ENCODE measurements at regions not wholly inside any gene's neighbourhood (a gene's known extent, or its start where the extent isn't known, plus 50 kb on each side); places are given as distances from the start of the nearest gene placed in this dataset.

DNA sequence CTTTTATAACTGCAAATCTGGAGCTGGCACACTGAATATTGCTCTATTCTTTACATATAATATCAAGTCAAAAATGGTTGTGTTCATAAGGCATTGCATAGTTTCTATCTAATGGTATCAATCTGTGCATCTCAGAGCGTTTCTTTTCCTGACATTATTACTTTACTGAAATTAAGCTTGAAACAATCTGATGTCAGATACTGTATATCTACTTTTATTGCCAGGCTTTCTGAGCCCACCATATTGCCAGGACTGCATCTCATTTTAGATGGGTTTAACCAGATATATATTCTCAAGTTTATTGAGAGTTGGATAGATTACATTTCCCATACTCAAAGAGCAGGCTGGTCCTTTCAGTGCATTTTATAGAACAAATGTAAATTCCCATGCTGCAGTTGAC is 122.7 kb upstream of the MEIS2 start:
- whole genome bisulfite sequencing, 2 donors = 84 to 94% methylated on average over 1 of the region's 1 CpG
- no peak for DNase-seq
- intact Hi-C loops (cut with DNase I; ENCODE audit: low total_unique reads) = no loop called here

DNA sequence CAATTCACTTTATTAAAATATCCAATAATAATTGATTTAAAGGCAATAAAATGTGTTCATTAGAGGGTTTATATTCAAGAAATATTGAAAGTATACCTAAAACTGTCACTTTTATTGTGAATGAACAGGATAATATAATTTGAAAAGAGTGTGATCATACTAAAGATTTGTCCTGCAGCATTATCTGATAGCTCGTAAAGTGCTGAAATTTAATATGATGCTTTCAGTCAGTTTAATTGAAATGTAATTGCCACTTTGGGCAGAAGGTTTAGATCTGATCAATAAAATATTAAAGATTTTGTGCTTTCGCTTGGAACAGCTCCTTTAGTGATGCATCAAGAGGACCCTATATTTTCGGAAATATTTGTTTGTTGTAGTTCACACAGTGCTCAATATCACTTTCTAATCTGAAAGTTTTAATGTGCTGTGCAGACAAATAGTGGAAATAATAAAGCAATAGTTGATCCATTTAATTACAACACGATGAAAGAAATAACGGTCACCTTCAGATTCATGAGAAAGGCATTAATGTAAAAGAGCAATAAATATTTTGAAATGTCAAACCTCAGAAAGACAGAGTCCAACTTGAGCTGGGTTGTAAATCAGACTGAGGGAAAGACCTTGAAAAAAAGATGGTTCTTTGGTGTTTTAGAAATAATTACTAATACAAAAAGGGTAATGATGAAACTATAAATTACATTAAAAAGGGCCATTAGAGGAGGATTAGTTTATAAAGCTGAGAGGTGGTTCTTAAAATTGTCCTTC is 129.7 kb upstream of the MEIS2 start:
- TF ChIP-seq POLR2A (IDR thresholded peaks at IDR 0.05) = no peak
- TF ChIP-seq, protein P1, sequence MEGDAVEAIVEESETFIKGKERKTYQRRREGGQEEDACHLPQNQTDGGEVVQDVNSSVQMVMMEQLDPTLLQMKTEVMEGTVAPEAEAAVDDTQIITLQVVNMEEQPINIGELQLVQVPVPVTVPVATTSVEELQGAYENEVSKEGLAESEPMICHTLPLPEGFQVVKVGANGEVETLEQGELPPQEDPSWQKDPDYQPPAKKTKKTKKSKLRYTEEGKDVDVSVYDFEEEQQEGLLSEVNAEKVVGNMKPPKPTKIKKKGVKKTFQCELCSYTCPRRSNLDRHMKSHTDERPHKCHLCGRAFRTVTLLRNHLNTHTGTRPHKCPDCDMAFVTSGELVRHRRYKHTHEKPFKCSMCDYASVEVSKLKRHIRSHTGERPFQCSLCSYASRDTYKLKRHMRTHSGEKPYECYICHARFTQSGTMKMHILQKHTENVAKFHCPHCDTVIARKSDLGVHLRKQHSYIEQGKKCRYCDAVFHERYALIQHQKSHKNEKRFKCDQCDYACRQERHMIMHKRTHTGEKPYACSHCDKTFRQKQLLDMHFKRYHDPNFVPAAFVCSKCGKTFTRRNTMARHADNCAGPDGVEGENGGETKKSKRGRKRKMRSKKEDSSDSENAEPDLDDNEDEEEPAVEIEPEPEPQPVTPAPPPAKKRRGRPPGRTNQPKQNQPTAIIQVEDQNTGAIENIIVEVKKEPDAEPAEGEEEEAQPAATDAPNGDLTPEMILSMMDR (IDR thresholded peaks at IDR 0.05) = no peak
- Histone ChIP-seq H3K4me1 (no peaks in the 10 kb centered on the region), H3K4me3 (no peak overlapping the region), H3K9me3 (no peaks in the 10 kb centered on the region), H3K36me3 (ENCODE audit: low read depth, missing control alignments) (no peaks in the 10 kb centered on the region), H3K27me3 (no peaks in the 10 kb centered on the region), H3K27ac (no peak overlapping the region)
- WGBS, 2 donors = 61 to 68% methylated on average over 5 of the region's 5 CpGs
- no peak for DNase-seq
- intact Hi-C loops (cut with DNase I; ENCODE audit: low total_unique reads) = no loop called here

More for the DNA sequence above, 122.7 kb upstream of the MEIS2 start:
- TF ChIP-seq, protein P1 (IDR thresholded peaks at IDR 0.05) = no peak
- TF ChIP-seq POLR2A (IDR thresholded peaks at IDR 0.05) = no peak
- H3K27me3 ChIP-seq = no peaks in the 10 kb centered on the region
- no peaks in the 10 kb centered on the region for H3K36me3 ChIP-seq (ENCODE audit: low read depth, missing control alignments)
- no peak overlapping the region for H3K4me3 ChIP-seq
- H3K4me1 ChIP-seq = no peaks in the 10 kb centered on the region
- no peak overlapping the region for H3K27ac ChIP-seq
- H3K9me3 ChIP-seq = no peaks in the 10 kb centered on the region

DNA sequence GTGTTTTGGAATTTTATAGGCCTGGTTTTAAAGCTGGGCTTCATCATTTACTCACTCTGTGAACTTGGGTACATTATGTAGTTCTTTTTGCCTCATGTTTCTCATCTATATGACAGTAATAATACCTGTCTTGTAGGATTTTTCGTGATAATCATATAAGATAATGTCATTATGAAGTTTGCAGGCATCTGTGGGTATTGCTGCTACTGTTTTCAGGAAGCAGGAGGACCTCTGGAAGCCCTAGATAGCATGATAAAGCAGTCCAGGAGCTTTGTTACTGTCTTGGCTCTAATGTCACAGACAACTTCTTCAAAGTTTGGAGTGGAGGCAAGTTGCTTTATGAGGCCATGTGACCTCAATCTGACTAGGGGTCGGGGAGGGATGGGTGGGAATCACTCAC is 145.0 kb upstream of the MEIS2 start:
- no peak for DNase-seq
- 44 to 50% methylated on average over 2 of the region's 2 CpGs for WGBS, 2 donors
- H3K27ac ChIP-seq = no peak overlapping the region
- no peaks in the 10 kb centered on the region for H3K4me1 ChIP-seq
- H3K27me3 ChIP-seq = no peaks in the 10 kb centered on the region
- no peaks in the 10 kb centered on the region for H3K9me3 ChIP-seq
- H3K4me3 ChIP-seq = no peak overlapping the region
- no peaks in the 10 kb centered on the region for H3K36me3 ChIP-seq (ENCODE audit: low read depth, missing control alignments)
- TF ChIP-seq, protein P1 (IDR thresholded peaks at IDR 0.05) = no peak
- intact Hi-C loops (cut with DNase I; ENCODE audit: low total_unique reads) = no loop called here

DNA sequence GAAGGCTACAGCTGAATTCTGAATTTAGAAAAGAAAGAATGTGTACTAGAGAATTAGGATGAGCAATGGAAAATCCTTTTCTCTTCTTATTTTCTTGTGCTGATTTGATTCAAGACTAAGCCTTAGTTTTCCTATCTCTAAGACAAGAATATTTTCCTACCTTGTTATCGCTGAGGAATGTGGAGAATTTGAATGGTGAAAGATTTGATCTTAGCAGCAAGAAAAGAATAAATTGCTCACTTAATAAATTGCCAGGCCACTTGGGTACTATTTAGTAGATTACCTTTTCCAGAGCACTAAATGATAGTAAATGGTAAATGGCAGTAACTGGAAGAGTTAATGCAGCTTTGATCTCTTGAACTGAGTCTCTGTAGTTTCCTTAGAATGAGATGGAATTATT is 145.7 kb upstream of the MEIS2 start:
- Histone ChIP-seq H3K27me3 (no peaks in the 10 kb centered on the region), H3K9me3 (no peaks in the 10 kb centered on the region), H3K4me3 (no peak overlapping the region), H3K36me3 (ENCODE audit: low read depth, missing control alignments) (no peaks in the 10 kb centered on the region), H3K27ac (no peak overlapping the region), H3K4me1 (no peaks in the 10 kb centered on the region)
- intact Hi-C loops (cut with DNase I; ENCODE audit: low total_unique reads) = no loop called here
- TF ChIP-seq, protein P1 (IDR thresholded peaks at IDR 0.05) = no peak
- no peak for TF ChIP-seq POLR2A (IDR thresholded peaks at IDR 0.05)
- no peak for DNase-seq
- 47 to 58% methylated on average over 1 of the region's 1 CpG for WGBS, 2 donors

DNA sequence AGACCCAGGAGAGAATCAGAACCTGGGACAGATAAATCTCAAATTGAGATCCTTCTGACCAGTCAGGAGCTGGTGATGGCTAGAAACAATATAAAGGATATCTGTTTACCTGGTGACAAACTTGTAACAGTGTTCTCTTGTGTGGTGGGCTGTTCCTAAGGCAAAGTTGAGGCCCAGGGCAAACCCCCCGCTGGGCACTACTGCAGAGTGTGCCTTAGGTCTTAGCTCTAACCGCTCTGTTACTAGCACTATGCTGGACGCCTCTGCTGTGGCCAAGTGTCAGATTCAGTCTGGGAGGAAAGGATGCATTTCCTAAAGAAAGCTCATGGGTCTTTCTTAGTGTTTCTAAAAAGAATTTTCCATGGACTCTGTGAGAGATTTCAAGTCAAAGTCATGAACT is 146.5 kb upstream of the MEIS2 start:
- H3K27me3 ChIP-seq = no peaks in the 10 kb centered on the region
- DNase-seq = no peak
- no peaks in the 10 kb centered on the region for H3K36me3 ChIP-seq (ENCODE audit: low read depth, missing control alignments)
- intact Hi-C loops (cut with DNase I; ENCODE audit: low total_unique reads) = no loop called here
- TF ChIP-seq, protein P1 (IDR thresholded peaks at IDR 0.05) = no peak
- no peak for TF ChIP-seq POLR2A (IDR thresholded peaks at IDR 0.05)
- H3K9me3 ChIP-seq = no peaks in the 10 kb centered on the region
- H3K27ac ChIP-seq = no peak overlapping the region
- WGBS, 2 donors = 83 to 90% methylated on average over 3 of the region's 3 CpGs
- no peak overlapping the region for H3K4me3 ChIP-seq
- no peaks in the 10 kb centered on the region for H3K4me1 ChIP-seq

Data from testis (tissue), 2 donors.